H1 (cell line): ENCODE measurements at regions not wholly inside any gene's neighbourhood (a gene's known extent, or its start where the extent isn't known, plus 50 kb on each side); places are given as distances from the start of the nearest gene placed in this dataset.

Experiments used
- CTCF ChIA-PET: fragments of 300-600 bp; sonication (Branson Sonifier 250); formaldehyde crosslinking; loops from one replicate; lab custom pipeline; 2021; ENCODE audit not compliant: partially characterized antibody; lab: Charles Lee
- POLR2A ChIA-PET: fragments of 300-600 bp; sonication (Branson Sonifier 250); formaldehyde crosslinking; loops from one replicate; lab custom pipeline; 2021; ENCODE audit warnings: inconsistent platforms; ENCODE audit not compliant: partially characterized antibody; lab: Charles Lee
- DNase-seq, 2 experiments: peaks; one replicate each; pipeline versions ENCODE4 v3.0.0 to v3.0.0-alpha.2; 2010 to 2022; ENCODE audit warnings: low spot score in 2 of 2, low read depth in 1 of 2, mixed read lengths in 1 of 2
- FAIRE-seq: peaks from 2 replicates; lab custom pipeline; 2011; peaks lifted over from hg19 to GRCh38; lab: Jason Lieb, UNC
- H2AFZ ChIP-seq: 2 replicates; pipeline ENCODE4 v1.8.1; 2012; ENCODE audit warnings: low read length, inconsistent platforms
- H2AK5ac ChIP-seq: 2 replicates; pipeline ENCODE4 v1.6.1; 2013; ENCODE audit warnings: low read depth, low read length
- H2BK120ac ChIP-seq: replicated peaks from 2 replicates; pipeline ENCODE3; 2013; ENCODE audit warnings: low read depth, low read length, inconsistent platforms
- H2BK12ac ChIP-seq: 2 replicates; pipeline ENCODE4 v1.6.1; 2013; ENCODE audit warnings: low read depth, low read length
- H2BK15ac ChIP-seq: 2 replicates; pipeline ENCODE4 v1.6.1; 2013; ENCODE audit warnings: low read length
- H2BK20ac ChIP-seq: 2 replicates; pipeline ENCODE4 v1.6.1; 2013; ENCODE audit warnings: low read length
- H2BK5ac ChIP-seq: 2 replicates; pipeline ENCODE4 v1.6.1; 2013; ENCODE audit warnings: low read depth, low read length
- H3K14ac ChIP-seq: 2 replicates; pipeline ENCODE4 v1.6.1; 2013; ENCODE audit warnings: inconsistent platforms; ENCODE audit not compliant: insufficient read length
- H3K18ac ChIP-seq: 2 replicates; pipeline ENCODE4 v1.6.1; 2013; ENCODE audit warnings: low read length; ENCODE audit errors: extremely low read depth
- H3K23ac ChIP-seq: 2 replicates; pipeline ENCODE4 v1.6.1; 2013; ENCODE audit warnings: inconsistent platforms; ENCODE audit not compliant: insufficient read length
- H3K23me2 ChIP-seq: 2 replicates; pipeline ENCODE4 v1.6.1; 2013; ENCODE audit warnings: low read depth, low read length
- H3K27ac ChIP-seq: 2 replicates; pipeline ENCODE4 v1.6.1; 2011; ENCODE audit warnings: low read depth, low read length, inconsistent platforms
- H3K27me3 ChIP-seq, 4 experiments: replicated peaks in 1 of 4; 1 replicate in 1 of 4; 2 replicates in 3 of 4; pipeline versions ENCODE4 v1.6.1 to v1.8.1; 2011 to 2013; ENCODE audit warnings: low read length in 3 of 4, mild to moderate bottlenecking in 3 of 4, inconsistent platforms in 2 of 4, mixed read lengths in 2 of 4, moderate library complexity in 1 of 4; ENCODE audit not compliant: control insufficient read depth in 3 of 4, insufficient read depth in 3 of 4; ENCODE audit errors: extremely low read depth in 1 of 4
- H3K36me3 ChIP-seq, 4 experiments: 2 replicates each; pipeline versions ENCODE4 v1.6.1 to v1.8.1; 2011 to 2013; ENCODE audit warnings: mild to moderate bottlenecking in 4 of 4, low read length in 3 of 4, moderate library complexity in 2 of 4, control low read depth in 1 of 4, inconsistent platforms in 1 of 4; ENCODE audit not compliant: insufficient read depth in 4 of 4, control insufficient read depth in 2 of 4
- H3K4ac ChIP-seq: replicated peaks from 2 replicates; pipeline ENCODE3; 2013; ENCODE audit warnings: low read length, low read depth, mixed read lengths, inconsistent platforms; ENCODE audit not compliant: insufficient read length
- H3K4me1 ChIP-seq, 4 experiments: replicated peaks in 1 of 4; 1 replicate in 1 of 4; 2 replicates in 3 of 4; pipeline versions ENCODE4 v1.6.1 to v1.8.1; 2011 to 2013; ENCODE audit warnings: low read length in 3 of 4, inconsistent platforms in 2 of 4, mixed read lengths in 1 of 4; ENCODE audit not compliant: insufficient read depth in 4 of 4, control insufficient read depth in 3 of 4
- H3K4me2 ChIP-seq, 2 experiments: 2 replicates each; pipeline versions ENCODE4 v1.6.1 to v1.8.1; 2011 to 2013; ENCODE audit warnings: low read depth in 2 of 2, low read length in 2 of 2, control low read depth in 1 of 2, inconsistent platforms in 1 of 2, mild to moderate bottlenecking in 1 of 2; ENCODE audit not compliant: insufficient read depth in 1 of 2
- H3K4me3 ChIP-seq, 4 experiments: fragments of 200-600, 300-600 bp in 1 of 4; sonication (generic), shearing (Covaris generic), sonication (Bioruptor Twin) in 1 of 4; 2 replicates each; pipeline versions ENCODE4 v1.5.1 to v1.8.1; 2011 to 2016; ENCODE audit warnings: low read length in 4 of 4, low read depth in 3 of 4, control low read depth in 2 of 4, inconsistent platforms in 2 of 4, mild to moderate bottlenecking in 2 of 4, mixed read lengths in 1 of 4, moderate library complexity in 1 of 4; ENCODE audit not compliant: insufficient read depth in 2 of 4; ENCODE audit errors: extremely low read depth in 1 of 4
- H3K56ac ChIP-seq: replicated peaks from 2 replicates; pipeline ENCODE3; 2013; ENCODE audit warnings: low read depth, mild to moderate bottlenecking, mixed read lengths, low read length, inconsistent platforms; ENCODE audit not compliant: insufficient read length
- H3K79me1 ChIP-seq: 2 replicates; pipeline ENCODE4 v1.6.1; 2013; ENCODE audit warnings: low read depth, low read length, control low read depth
- H3K79me2 ChIP-seq, 2 experiments: 2 replicates each; pipeline versions ENCODE4 v1.6.1 to v1.8.1; 2012 to 2013; ENCODE audit warnings: low read length in 2 of 2, mild to moderate bottlenecking in 2 of 2, inconsistent platforms in 1 of 2; ENCODE audit not compliant: insufficient read depth in 2 of 2, control insufficient read depth in 1 of 2
- H3K9ac ChIP-seq, 4 experiments: replicated peaks in 1 of 4; 1 replicate in 1 of 4; 2 replicates in 3 of 4; pipeline versions ENCODE4 v1.6.1 to v1.8.1; 2011 to 2013; ENCODE audit warnings: low read depth in 3 of 4, low read length in 3 of 4, control low read depth in 2 of 4, mild to moderate bottlenecking in 2 of 4, moderate library complexity in 2 of 4, inconsistent platforms in 1 of 4; ENCODE audit errors: extremely low read depth in 1 of 4
- H3K9me3 ChIP-seq, 2 experiments: 2 replicates each; pipeline versions ENCODE4 v1.6.1 to v1.8.1; 2012 to 2013; ENCODE audit warnings: mild to moderate bottlenecking in 2 of 2, moderate library complexity in 2 of 2, control low read depth in 1 of 2, inconsistent platforms in 1 of 2, low read depth in 1 of 2, low read length in 1 of 2, mixed read lengths in 1 of 2; ENCODE audit not compliant: insufficient read depth in 2 of 2
- H4K20me1 ChIP-seq, 2 experiments: replicated peaks in 1 of 2; 2 replicates each; pipeline versions ENCODE3 to v1.8.1; 2011 to 2013; ENCODE audit warnings: inconsistent platforms in 2 of 2, low read length in 2 of 2, mild to moderate bottlenecking in 1 of 2; ENCODE audit not compliant: insufficient read depth in 2 of 2, control insufficient read depth in 1 of 2
- H4K5ac ChIP-seq: 2 replicates; pipeline ENCODE4 v1.6.1; 2013; ENCODE audit warnings: low read length, low read depth, mixed read lengths, inconsistent platforms; ENCODE audit not compliant: insufficient read length
- H4K8ac ChIP-seq: 2 replicates; pipeline ENCODE4 v1.8.0; 2013; ENCODE audit warnings: mild to moderate bottlenecking, moderate library complexity, low read length, inconsistent platforms; ENCODE audit not compliant: insufficient read depth; ENCODE audit errors: extremely low read depth
- H4K91ac ChIP-seq: replicated peaks from 2 replicates; pipeline ENCODE3; 2013; ENCODE audit warnings: low read length, mixed read lengths, inconsistent platforms; ENCODE audit not compliant: insufficient read length
- CHD2 ChIP-seq: IDR thresholded peaks from 2 replicates; pipeline ENCODE4 v1.6.1; 2012; ENCODE audit warnings: low read length, improper control_type of control experiment
- WGBS, 2 experiments: shearing (Covaris generic) in 1 of 2; methylation state at CpG; one replicate each; pipeline versions ENCODE4 v1.1.6 to v1.1.7; 2013 to 2015; ENCODE audit warnings: low lambda C conversion rate in 2 of 2, mixed read lengths in 2 of 2, inconsistent platforms in 1 of 2, low coverage in 1 of 2, missing lambda C conversion rate in 1 of 2; ENCODE audit not compliant: insufficient replicate concordance in 2 of 2, insufficient coverage in 1 of 2, insufficient read length in 1 of 2; ENCODE audit errors: extremely low coverage in 1 of 2, missing lambda C conversion rate in 1 of 2; 5-methylcytosine and 5-hydroxymethylcytosine counted together

- DNase-seq: no peak
- TF ChIP-seq CHD2: no peak
These were observed 87.3 kb upstream of the FAN1 start for GRCh38 chr15:30816430-30816829.

More at GRCh38 chr15:30816430-30816829, 87.3 kb upstream of the FAN1 start:
- CTCF ChIA-PET: interaction anchor here (0.8 kb wide), 1 partner anchor 312 kb away, joined by 3 read pairs; no protein-coding TSS in a partner anchor
- Histone ChIP-seq H2BK15ac (no peak overlapping the region), H4K8ac (no peak overlapping the region), H2BK5ac (no peak overlapping the region), H2AFZ (no peak overlapping the region), H3K9me3 (no peaks in the 10 kb centered on the region), H3K27me3 (no peaks in the 10 kb centered on the region), H2BK20ac (no peak overlapping the region), H3K14ac (no peak overlapping the region), H3K4me2 (no peak overlapping the region), H3K79me1 (no peaks in the 10 kb centered on the region), H3K4ac (no peak overlapping the region), H2AK5ac (no peak overlapping the region), H3K79me2 (no peaks in the 10 kb centered on the region), H4K91ac (no peak overlapping the region), H3K23ac (no peak overlapping the region), H3K18ac (no peak overlapping the region), H4K5ac (no peak overlapping the region), H2BK12ac (no peak overlapping the region), H3K4me1 (no peaks in the 10 kb centered on the region), H3K56ac (no peak overlapping the region), H3K9ac (no peak overlapping the region), H3K27ac (no peak overlapping the region), H3K36me3 (no peaks in the 10 kb centered on the region), H2BK120ac (no peak overlapping the region), H3K4me3 (no peak overlapping the region), H4K20me1 (no peaks in the 10 kb centered on the region), H3K23me2 (no peaks in the 10 kb centered on the region)
- POLR2A ChIA-PET: interaction anchor here (0.7 to 1.3 kb wide), 2 partner anchors 11 to 164 kb away, joined by 3 read pairs; no protein-coding TSS in a partner anchor
- FAIRE-seq: no peak
- WGBS, 2 experiments: 92% methylated on average over 15 of the region's 19 CpGs; no CpG with 5 or more reads in 1 of the 2 experiments
